Peyer's patch (tissue), 4 donors: ENCODE measurements at regions not wholly inside any gene's neighbourhood (a gene's known extent, or its start where the extent isn't known, plus 50 kb on each side); places are given as distances from the start of the nearest gene placed in this dataset.
A peak's percentile ranks its signal among the peaks of the same experiment; 100 is the strongest.

Experiments used
- DNase-seq, 3 donors: peaks; one replicate each; pipeline ENCODE4 v3.0.0-alpha.2; 2017 to 2019
- H3K27ac ChIP-seq, 4 donors: fragments of 200-600 bp; sonication (generic); one replicate each; pipeline ENCODE4 v1.5.1; 2016 to 2019
- H3K27me3 ChIP-seq, 2 donors: fragments of 200-600 bp; sonication (generic); one replicate each; pipeline ENCODE4 v1.5.1; 2019
- H3K36me3 ChIP-seq, 3 donors: fragments of 200-600 bp; sonication (generic); one replicate each; pipeline ENCODE4 v1.5.1; 2016 to 2019
- H3K4me1 ChIP-seq, 4 donors: fragments of 200-600 bp; sonication (generic); one replicate each; pipeline ENCODE4 v1.5.1; 2016 to 2019
- H3K4me3 ChIP-seq, 4 donors: fragments of 200-600 bp; sonication (generic); 1 replicate in 3 of 4; 2 replicates in 1 of 4; pipeline ENCODE4 v1.5.1; 2016 to 2019; ENCODE audit warnings: mild to moderate bottlenecking in 1 of 4
- H3K9me3 ChIP-seq, 4 donors: fragments of 200-600 bp; sonication (generic); one replicate each; pipeline ENCODE4 v1.5.1; 2016 to 2019; ENCODE audit warnings: mild to moderate bottlenecking in 1 of 4
- CTCF ChIP-seq, 6 experiments: fragments of 450-650 bp in 4 of 6; fragments of 200-600 bp in 2 of 6; sonication (generic) in 1 of 6; IDR thresholded peaks; one replicate each; pipeline ENCODE4 v1.5.1; 2017 to 2019; ENCODE audit warnings: antibody characterized with exemption in 6 of 6, mild to moderate bottlenecking in 3 of 6, moderate library complexity in 1 of 6
- POLR2A ChIP-seq, 2 donors: fragments of 450-650 bp; IDR thresholded peaks; one replicate each; pipeline ENCODE4 v1.5.1; 2017; ENCODE audit warnings: antibody characterized with exemption in 2 of 2, mild to moderate bottlenecking in 2 of 2, moderate library complexity in 2 of 2

DNA sequence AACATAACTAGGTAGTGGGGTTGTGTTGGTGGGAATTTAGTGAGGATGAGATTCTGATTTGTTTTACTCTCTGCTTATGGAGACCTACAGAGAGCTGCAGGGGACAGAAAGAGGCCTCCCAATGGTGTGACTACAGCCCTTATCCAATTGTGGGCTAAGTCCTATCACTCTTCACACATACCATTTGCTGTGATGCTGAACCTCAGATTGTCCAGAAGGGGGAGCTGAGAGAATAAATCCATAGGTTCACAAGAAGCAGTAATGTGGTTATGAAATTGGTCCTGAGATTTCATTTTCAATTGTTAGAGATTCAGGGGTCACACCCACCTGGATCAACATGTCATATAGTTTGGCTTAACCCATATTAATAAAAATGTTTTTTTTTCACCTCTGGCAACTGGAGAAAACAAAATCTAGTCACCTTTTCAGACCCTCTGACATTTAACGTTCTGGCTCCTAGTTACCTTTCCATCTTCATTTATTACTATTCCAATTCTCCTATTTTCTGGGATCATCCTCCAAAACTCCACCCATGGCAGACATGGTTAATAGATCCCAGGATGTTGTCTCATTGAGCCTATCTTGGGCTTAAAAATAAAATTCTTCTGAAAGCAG is 53.3 kb upstream of the PTPN5 start:
- no peak for TF ChIP-seq POLR2A (IDR thresholded peaks at IDR 0.05)
- TF ChIP-seq CTCF (IDR thresholded peaks at IDR 0.05): peak in 4 of 6 experiments; percentile 37 to 50 (median 42)
- no peak for DNase-seq
- H3K36me3 ChIP-seq: no peaks in the 10 kb centered on the region
- H3K27me3 ChIP-seq: no peaks in the 10 kb centered on the region
- no peak overlapping the region for H3K4me3 ChIP-seq
- H3K4me1 ChIP-seq: no peaks in the 10 kb centered on the region
- H3K27ac ChIP-seq: no peak overlapping the region
- peaks cover 0 to 7% (median 0%) of the 10 kb centered on the region in 4 donors for H3K9me3 ChIP-seq
